ENCODE measurements at regions not wholly inside any gene's neighbourhood (a gene's known extent, or its start where the extent isn't known, plus 50 kb on each side); places are given as distances from the start of the nearest gene placed in this dataset.

DNA sequence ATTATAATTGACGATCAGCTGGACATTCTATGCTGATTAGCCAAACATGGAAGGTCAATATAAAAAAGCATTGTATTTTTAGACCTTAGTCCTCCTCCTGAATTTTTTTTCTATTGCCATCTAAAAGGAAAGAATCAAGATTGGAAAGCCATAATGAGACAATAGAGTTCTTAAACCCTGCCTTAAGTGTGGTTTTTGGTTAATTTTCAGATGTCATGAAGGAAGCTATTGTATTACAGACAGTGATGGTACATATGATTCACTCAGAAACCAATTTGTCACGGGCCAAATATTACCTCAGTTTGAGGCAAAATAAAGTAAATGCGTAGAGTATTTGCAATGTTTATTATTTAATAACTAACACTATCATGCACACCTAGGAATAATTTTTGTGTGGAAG lies 1164.0 kb upstream of the RAG2 start:
- no peak for DNase-seq (ENCODE audit: low read depth)

DNA sequence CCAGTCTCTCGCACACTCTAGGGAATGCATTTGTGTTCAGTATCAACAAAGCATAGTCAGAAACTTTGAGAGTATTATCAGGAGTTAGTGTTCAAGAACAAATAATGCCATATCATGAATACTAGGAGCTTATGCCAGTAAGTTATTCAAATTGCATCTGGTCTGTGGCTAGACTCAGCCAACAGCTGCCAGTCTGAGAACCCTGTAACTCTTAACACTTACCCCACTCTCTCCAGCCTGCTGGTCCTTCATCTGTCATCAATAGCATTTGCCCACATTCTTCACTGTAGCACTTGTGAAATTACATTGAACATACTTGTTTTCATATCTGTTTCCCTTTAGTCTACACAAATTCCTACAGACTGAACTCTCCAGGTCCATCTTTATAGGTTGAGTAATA lies 1157.5 kb upstream of the RAG2 start:
- DNase-seq (ENCODE audit: low read depth) = no peak

DNA sequence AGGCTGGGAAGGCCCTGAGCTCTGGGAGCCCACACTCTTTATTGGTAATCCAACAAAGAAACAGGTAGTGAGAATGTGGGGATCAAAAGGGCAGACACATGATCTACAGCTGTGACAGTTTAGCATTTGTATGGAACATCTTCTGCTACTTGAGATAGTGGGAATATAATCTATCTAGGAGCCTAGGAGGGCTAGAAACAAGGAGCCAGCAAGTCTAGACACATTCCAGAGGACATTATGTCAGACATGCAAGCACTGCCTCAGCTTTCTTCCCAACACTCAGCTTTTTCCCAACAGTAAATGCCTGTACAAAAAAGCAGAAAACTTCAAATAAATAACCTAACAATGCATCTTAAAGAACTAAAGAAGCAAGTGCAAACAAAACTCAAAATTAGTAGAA lies 1150.6 kb upstream of the RAG2 start:
- DNase-seq (ENCODE audit: low read depth) = no peak

DNA sequence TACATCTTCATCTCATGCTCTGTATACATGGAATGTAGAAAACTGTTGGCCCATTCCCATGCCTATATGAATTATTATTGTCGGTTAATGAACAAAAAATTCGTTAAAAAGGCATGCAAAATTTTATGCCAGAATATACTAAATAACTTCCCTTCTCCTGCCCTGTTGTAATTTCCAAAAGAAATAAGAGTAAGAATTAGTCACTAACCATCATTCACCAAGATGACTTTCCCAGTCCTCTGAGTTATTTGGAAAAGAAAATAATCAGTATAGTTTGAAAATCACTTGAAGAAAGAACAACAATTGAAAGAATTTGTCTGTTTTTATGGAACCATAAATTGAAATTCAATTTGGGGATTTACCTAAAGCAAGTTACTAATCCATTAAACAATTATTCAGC lies 1149.1 kb upstream of the RAG2 start:
- DNase-seq (ENCODE audit: low read depth) = no peak

DNA sequence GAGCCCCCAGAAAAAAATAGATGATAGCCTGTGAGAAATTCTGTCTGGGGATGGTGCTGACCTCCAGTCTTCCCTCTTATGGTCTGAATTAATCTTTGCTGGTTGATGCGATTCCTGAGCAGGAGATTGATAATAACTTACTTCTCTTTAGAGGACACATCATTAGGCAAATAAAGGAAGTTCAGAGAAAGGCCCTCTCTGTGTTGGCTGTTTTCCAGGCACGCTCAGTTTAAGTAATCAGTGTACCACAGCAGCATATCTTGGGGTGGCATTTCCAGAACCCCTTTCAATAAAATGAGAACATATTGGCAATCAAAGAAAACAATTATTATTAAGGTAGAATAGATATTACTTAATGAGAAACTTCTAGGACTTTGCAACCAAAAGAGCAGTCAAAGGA lies 1129.3 kb upstream of the RAG2 start:
- no peak for DNase-seq (ENCODE audit: low read depth)

DNA sequence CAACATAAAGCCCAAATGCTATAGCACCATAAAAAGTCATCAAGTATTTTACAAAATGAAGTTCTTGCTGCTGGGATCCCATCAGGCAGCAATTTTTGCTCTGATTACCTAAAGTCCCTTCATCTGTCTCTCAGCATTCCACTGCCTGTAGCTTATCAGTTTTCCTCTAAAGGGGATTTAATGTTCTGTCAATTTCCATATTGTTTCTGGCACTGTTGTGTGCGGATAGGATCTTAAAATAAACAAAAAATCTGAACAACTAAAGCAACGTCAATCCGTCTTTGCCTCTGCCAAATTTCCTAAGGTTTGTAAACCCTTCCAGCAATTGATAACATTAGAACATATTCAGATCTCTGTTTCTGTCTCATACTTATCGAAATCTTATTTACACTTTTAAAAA lies 1126.3 kb upstream of the RAG2 start:
- DNase-seq (ENCODE audit: low read depth) = no peak

DNA sequence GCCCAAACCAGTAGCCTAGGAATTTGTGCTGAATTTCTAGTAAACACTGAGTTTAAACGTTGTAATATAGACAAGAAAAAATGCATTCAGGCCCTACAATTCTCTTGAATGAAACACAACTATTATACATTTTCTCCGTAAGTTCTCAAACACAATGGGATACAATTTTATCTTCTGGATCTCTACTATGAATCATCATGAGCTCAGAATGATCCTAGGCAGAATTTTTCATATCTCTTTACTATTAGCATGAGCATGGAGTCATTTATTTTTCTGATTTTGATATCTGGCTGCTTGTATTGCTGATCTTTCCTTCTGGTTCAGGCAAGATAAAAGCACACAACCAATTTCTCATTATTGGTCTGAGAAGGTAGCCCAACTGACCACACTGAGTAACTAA lies 1123.4 kb upstream of the RAG2 start:
- no peak for DNase-seq (ENCODE audit: low read depth)

DNA sequence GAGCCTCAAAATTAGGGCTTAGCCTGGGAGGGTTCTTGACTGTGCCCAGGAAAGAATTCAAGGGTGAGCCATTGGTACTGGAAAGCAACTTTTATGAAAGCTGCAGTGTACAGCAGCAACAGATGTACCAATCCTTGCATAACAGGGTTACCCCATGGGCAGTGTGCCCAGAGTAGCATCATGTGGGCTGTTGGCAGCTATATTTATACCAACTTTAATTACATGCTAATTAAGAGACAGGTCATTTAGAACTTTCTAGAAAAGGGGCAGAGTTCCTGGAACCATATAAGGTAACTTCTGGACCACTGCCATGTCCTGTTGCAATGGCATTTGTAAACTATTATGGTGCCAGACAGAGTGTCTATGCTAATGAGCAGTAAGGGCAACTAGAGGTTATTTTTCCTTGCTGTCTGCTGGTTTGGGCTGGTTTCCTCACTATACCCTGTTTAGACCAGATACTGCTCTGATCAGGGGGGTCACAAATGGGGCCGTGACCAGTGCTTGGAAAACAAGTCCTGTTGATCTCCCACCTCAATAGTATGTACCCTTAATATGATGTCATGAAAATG lies 1120.5 kb upstream of the RAG2 start:
- DNase-seq (ENCODE audit: low read depth) = no peak

DNA sequence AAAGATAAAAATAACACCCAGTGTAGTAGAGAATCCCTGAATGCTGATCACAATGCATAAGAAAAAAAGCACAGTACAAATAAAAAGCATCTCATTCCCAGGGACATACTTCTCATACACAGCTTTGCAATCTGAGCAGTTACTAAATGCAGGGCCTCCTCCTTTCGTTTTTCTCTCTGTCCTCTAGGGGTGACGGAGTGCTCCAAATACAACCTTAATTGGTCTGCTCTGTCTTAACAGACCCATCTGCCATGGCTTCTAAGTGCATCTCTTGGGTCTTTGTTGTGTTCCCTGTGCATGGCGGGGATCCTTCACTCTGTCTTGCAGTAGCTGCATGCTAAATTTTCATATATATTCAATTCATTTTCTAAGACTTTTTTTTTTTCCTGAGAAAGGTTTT lies 1114.2 kb upstream of the RAG2 start:
- DNase-seq (ENCODE audit: low read depth) = no peak

DNA sequence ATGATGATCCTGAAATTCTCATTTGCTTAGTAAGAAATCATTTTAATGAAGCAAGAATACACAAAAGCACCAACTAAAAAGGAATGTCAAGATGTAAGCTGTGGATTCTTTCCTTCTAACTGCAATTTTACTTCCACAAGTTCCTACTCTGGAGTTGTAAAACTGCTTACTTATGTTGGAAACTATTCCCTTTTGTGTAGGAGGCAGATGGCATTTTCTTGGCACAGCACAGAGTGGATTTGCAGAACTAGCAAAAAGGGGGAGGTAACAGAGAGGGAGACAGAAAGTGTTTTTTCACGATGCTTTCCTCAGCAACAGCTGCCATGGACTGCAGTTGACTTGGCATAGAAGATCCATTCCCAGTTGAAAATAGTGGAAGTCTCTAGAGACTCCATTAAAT lies 1112.0 kb upstream of the RAG2 start:
- DNase-seq (ENCODE audit: low read depth) = no peak

DNA sequence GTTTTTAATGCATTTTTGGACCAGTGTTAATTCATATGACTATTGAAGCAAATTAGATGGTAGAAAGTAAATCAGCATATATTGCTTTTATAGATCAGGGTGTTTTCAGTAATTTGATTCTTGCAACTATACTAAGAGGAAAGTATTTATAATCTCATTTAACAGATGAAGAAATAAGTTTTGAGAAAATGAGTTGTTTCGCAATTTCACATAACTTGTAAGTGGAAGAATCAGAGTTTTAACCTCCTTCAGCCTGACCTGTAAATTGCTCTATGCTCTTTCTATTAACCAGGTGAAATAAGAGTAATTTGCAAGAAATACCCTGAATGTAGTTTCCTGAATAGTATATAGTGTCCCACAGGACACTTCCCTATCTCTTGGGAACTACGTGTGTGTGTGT lies 1106.8 kb upstream of the RAG2 start:
- no peak for DNase-seq (ENCODE audit: low read depth)

DNA sequence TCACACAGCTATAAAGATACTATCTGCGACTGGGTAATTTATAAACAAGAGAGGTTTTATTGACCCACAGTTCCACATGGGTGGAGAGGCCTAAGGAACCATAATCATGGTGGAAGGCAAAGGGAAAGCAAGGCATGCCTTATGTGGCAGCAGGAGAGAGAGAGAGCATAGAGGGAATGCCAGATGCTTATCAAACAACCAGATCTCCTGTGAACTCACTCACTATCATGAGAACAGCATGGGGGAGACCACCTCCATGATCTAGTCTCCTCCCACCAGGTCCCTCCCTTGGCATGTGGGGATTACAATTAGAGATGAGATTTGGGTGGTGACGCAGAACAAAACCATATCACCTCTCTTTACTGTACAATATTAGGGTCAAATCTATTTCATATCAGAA lies 1101.6 kb upstream of the RAG2 start:
- DNase-seq (ENCODE audit: low read depth) = no peak

DNA sequence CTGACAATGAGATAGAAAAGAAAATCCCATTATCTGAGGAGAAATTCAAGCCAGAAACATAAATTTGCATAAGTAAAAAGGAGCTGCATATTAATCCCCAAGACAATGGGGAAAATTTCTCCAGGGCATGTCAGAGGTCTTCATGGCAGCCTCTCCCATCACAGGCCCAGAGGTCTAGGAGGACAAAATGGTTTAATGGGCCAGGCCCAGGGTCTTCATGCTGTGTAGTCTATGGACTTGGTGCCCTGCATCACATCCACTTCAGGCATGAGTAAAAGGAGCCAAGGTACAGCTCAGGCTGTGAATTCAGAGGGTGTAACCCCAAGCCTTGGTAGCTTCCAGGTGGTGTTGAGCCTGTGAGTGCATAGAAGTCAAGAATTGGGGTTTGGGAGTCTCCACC lies 1097.2 kb upstream of the RAG2 start:
- no peak for DNase-seq (ENCODE audit: low read depth)

DNA sequence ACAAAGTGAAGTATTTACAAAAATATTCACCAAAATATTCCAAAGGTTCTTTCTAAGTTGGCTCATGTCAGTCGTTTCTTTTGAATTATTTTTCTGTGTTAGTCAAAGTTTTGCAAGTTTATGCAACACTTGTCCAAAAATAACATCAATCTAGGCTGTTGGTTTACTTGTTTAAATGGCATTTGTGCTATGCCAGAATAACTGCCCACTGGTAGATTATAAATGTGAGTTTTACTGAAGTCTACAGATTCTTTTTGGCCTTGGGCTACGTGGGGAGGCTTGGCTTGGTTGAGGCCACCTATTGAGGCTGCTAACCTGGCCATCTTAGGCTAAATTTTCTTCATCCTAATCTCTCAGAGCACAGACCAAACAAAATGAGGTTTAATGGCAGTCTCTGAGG lies 1091.9 kb upstream of the RAG2 start:
- no peak for DNase-seq (ENCODE audit: low read depth)

DNA sequence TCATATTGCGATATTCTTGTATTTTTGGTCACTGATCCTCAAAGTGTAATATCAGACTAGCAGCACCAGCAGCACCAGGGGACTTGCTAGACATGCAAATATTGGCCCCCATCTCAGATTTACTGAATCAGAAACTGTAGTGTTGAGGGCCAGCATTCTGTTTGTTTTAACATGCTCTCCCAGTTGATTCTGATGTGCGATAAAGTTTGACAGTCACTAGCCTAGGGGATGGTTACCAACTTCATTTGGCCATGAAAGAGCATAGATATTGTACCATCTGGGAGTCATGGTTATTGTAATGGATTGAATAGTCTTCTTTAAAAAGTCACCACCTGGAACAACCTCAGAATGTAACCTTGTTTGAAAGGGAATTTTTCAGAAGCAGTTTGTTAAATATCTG lies 1090.4 kb upstream of the RAG2 start:
- DNase-seq (ENCODE audit: low read depth) = no peak

DNA sequence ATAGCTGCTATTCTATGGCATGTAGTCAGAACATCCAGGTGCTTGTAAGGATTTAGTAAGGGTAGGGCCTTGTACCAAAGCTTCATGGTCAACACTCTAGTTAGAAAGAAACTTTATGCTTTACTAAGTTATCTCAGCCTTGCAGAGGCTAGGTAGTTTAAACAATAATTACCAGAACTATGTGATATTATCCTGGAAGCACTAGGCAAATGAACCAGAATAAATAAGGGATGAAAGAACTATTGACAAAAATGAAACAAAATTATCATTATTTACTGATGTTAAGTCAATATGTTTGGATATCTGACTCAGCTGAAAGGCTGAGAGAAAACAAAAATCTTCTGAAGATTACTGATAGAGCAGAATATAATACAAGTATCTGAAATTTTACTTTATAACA lies 1089.1 kb upstream of the RAG2 start:
- no peak for DNase-seq (ENCODE audit: low read depth)

DNA sequence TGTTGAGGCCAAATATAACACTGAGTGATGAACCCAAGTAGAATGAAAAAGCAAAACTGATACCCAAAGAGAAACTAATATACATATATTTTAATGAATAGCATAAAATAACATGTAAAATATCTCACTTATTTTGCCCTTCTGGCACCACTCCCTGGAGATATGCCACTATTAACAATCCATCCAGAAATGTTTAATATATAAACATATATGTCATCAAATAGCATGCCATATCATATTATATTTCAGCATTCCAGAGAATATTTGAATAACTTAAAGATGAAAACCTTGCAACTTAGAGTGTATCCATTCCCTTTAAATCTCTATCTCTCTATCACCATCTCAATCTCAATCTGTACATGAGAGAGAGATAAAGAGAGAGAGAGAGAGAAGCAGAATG lies 1073.3 kb upstream of the RAG2 start:
- DNase-seq (ENCODE audit: low read depth) = no peak

DNA sequence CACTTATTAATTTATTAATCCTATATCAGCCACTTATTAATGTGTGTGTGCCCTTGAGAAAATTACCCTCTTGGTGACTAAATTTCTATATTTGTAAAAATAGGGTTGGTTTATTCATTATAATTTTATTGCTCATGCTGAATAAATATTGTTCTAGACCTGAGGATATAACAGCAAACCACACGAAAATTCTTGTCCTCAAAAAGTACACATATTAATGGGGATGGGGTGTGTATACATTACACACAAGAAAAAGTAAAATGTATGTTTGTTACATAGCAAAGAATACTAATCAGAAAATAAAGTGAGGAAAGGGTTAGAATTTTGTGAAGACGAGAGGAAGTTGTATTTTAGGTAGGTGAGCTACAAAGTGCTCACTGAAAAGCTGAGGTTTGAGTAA lies 1068.9 kb upstream of the RAG2 start:
- no peak for DNase-seq (ENCODE audit: low read depth)

DNA sequence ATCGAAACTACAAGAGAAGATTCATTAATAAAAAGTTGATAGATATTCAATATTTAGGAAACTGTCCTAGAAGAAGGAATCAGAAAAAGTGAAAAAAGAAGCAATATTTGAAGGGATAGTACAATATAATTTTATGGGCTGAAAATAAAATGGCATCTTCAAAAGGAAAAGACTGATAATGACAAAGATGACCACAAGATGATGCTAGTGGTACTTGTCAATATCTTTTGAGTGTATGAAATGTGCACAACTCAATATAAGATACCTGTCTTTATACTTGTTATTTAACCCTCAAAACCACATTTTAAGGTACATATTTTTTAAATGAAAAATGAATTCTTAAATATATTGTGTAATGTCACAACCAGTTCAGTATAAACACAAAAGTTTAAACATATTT lies 1059.6 kb upstream of the RAG2 start:
- DNase-seq (ENCODE audit: low read depth) = no peak

DNA sequence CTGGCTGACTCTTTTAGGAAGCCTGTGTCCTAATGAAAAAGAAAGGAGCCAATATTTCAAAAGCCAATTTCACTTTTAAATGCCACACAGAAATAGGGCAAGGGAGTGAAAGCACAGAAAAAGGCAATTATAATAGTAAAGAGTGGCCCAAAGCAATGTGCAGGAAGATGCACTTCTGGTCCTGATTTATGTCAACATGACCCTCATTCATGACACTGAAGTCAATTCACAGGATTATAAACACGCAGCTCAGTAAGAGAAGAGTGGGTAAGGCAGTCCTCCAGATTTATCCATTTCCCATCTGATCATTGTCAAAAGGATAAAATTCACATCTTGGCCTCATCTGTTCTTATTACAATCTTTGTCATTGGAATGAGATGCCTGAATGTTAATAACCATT lies 1049.7 kb upstream of the RAG2 start:
- no peak for DNase-seq (ENCODE audit: low read depth)

DNA sequence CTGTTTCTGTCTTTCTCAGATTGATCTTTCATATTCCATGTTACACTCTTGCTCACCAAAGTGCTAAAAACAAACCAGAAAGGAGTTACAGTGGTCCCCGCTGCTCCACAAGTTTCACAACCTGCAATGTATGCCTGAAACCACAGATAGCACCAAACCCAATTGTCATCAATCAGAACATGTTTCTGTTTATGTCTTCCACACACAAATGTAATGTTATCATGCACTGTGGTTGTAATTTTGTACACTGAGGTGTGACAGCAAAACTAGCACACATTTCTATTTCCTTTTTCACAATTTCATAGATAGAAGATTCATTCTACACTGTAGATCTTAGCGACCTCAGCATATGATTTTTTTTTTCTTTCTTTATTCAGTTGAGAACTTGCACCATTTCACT lies 1045.9 kb upstream of the RAG2 start:
- DNase-seq (ENCODE audit: low read depth) = no peak

DNA sequence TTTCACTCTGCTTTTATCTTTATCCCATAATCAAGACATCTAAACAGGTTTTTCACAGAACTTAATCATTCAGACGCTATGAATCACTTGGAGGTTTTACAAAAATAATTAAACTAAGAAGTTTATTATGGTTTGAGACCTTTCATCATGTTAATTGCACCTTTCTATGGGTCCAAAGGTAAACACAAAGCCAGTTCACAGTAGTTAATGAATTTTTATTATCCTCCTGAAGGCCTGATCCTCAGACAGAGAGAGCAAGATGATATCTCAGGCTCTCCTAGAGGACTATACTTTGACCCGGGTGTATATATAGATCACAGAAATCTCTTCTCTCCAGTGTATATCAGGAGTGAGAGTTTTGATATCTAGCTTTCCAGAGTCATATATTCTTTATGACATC lies 1044.3 kb upstream of the RAG2 start:
- DNase-seq (ENCODE audit: low read depth) = no peak

DNA sequence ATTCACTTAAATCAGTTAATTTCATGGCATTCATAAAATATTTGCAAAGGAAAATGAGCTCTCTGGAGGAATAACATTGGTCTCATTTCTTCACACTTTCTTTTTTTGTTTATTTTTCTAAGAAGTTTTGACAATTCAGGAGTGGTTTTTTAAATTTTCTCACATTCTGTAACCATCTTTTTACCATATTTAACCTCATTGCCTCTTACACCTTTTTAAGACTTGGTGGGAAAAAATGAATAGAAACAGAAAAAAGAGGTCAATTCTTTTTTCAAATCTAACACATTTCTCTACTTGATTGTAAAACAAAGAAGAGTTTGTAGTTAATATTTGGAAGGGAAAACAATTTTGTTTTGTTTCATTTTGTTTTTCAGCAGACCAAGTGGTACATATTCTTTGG lies 1034.7 kb upstream of the RAG2 start:
- DNase-seq (ENCODE audit: low read depth) = no peak

DNA sequence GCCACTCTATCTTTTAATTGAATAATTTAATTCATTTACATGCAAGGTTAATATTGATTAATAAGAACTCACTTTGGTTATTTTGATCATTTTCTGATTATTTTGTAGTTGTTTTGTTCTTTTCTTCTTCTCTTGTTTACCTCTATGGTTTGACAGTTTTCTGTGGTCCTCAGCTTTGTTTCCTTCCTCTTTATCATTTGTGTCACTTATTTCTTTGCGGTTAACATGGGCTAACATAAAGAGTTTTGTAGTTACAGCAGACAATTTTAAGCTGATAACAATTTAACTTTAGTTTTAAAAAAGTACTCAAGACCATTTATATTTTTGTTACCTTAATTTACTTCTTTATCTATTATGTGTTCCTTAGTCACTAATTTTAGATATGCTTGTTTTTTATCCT lies 1032.8 kb upstream of the RAG2 start:
- no peak for DNase-seq (ENCODE audit: low read depth)

DNA sequence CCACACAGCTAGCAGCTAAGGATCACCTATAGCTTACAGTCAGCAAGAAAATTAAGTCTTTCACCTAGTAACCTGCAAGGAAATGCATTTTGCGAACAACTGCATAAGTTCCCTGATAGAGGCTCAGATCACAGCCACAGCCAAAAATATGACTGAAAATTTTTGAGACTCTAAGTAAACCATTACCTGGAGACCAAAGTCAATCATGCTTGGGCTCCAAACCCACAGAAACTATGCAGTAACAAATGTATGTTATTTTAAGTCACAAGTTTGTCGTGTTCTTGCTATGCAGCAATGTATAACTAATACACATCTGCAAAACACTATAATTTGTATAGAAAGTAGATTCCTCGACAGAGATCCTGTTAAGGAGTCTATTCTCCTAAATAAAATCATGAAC lies 1025.7 kb upstream of the RAG2 start:
- DNase-seq (ENCODE audit: low read depth) = no peak

Data from GM04504 (cell line).